Neural progenitor cell (in vitro differentiated cells): ENCODE measurements at regions not wholly inside any gene's neighbourhood (a gene's known extent, or its start where the extent isn't known, plus 50 kb on each side); places are given as distances from the start of the nearest gene placed in this dataset.

Source experiments
- DNase-seq: peaks from one replicate; pipeline ENCODE4 v3.0.0-alpha.2; 2016; ENCODE audit warnings: low spot score
- H2AFZ ChIP-seq: fragments of 200-600 bp; sonication (generic); replicated peaks from 2 replicates; pipeline ENCODE4 v1.6.1; 2016; ENCODE audit warnings: antibody characterized with exemption
- H3F3A ChIP-seq: fragments of 200-600 bp; sonication (generic); 2 replicates; pipeline ENCODE4 v1.6.1; 2016; ENCODE audit warnings: antibody characterized with exemption, low read depth
- H3K27ac ChIP-seq: fragments of 200-600 bp; sonication (generic); 2 replicates; pipeline ENCODE4 v1.5.1; 2016; ENCODE audit warnings: mild to moderate bottlenecking
- H3K27me3 ChIP-seq: fragments of 200-600 bp; sonication (generic); 2 replicates; pipeline ENCODE4 v1.6.1; 2016; ENCODE audit warnings: mild to moderate bottlenecking, moderate library complexity
- H3K36me3 ChIP-seq: fragments of 200-600 bp; sonication (generic); 2 replicates; pipeline ENCODE4 v1.5.1; 2016
- H3K4me1 ChIP-seq: fragments of 200-600 bp; sonication (generic); 2 replicates; pipeline ENCODE4 v1.6.1; 2016; ENCODE audit warnings: mixed run types
- H3K4me2 ChIP-seq: fragments of 200-600 bp; sonication (generic); 2 replicates; pipeline ENCODE4 v1.6.1; 2016
- H3K4me3 ChIP-seq: fragments of 200-600 bp; sonication (generic); 2 replicates; pipeline ENCODE4 v1.5.1; 2016
- H3K79me2 ChIP-seq: fragments of 200-600 bp; sonication (generic); 2 replicates; pipeline ENCODE4 v1.6.1; 2016; ENCODE audit warnings: low read depth
- H3K9ac ChIP-seq: fragments of 200-600 bp; sonication (generic); 2 replicates; pipeline ENCODE4 v1.6.1; 2016
- H3K9me3 ChIP-seq: fragments of 200-600 bp; sonication (generic); 2 replicates; pipeline ENCODE4 v1.5.1; 2016; ENCODE audit warnings: low read depth
- H4K20me1 ChIP-seq: fragments of 200-600 bp; sonication (generic); 2 replicates; pipeline ENCODE4 v1.6.1; 2016; ENCODE audit warnings: low read depth
- H3K27ac Mint-ChIP-seq: 3 replicates; pipeline ENCODE4 v1.8.0; 2021; ENCODE audit warnings: mixed read lengths
- H3K27me3 Mint-ChIP-seq: 2 replicates; pipeline ENCODE4 v1.8.0; 2022; ENCODE audit warnings: low read depth, mild to moderate bottlenecking, inconsistent platforms, moderate library complexity, mixed read lengths; ENCODE audit not compliant: insufficient read depth
- H3K36me3 Mint-ChIP-seq: 3 replicates; pipeline ENCODE4 v1.8.0; 2021; ENCODE audit warnings: mixed read lengths
- H3K4me1 Mint-ChIP-seq: 3 replicates; pipeline ENCODE4 v1.8.0; 2021; ENCODE audit warnings: mixed read lengths
- H3K4me3 Mint-ChIP-seq: 3 replicates; pipeline ENCODE4 v1.8.0; 2021; ENCODE audit warnings: mild to moderate bottlenecking, moderate library complexity, mixed read lengths
- H3K9me3 Mint-ChIP-seq: 3 replicates; pipeline ENCODE4 v1.8.0; 2020; ENCODE audit warnings: mixed read lengths
- EZH2 ChIP-seq: fragments of 200-600 bp; sonication (generic); IDR thresholded peaks from 2 replicates; pipeline ENCODE4 v1.6.1; 2017; ENCODE audit warnings: antibody characterized with exemption, mild to moderate bottlenecking, moderate library complexity
- EZH2phosphoT487 ChIP-seq: fragments of 200-600 bp; sonication (generic); IDR thresholded peaks from 2 replicates; pipeline ENCODE4 v1.6.1; 2017; ENCODE audit warnings: antibody characterized with exemption
- TF ChIP-seq, protein P1 (sequence below): fragments of 200-600 bp; sonication (generic); IDR thresholded peaks from 2 replicates; pipeline ENCODE4 v1.5.1; 2017; ENCODE audit warnings: antibody characterized with exemption, mild to moderate bottlenecking

GRCh38 chr10:30518907-30519306 is 84.9 kb downstream of the MAP3K8 start:
- no peak overlapping the region for H3K27ac Mint-ChIP-seq

More at GRCh38 chr10:30518907-30519306, 84.9 kb downstream of the MAP3K8 start:
- Histone ChIP-seq H3K79me2 (no peaks in the 10 kb centered on the region), H3K27me3 (no peaks in the 10 kb centered on the region), H2AFZ (no peak overlapping the region), H3K9me3 (no peaks in the 10 kb centered on the region), H4K20me1 (no peaks in the 10 kb centered on the region), H3K4me1 (no peaks in the 10 kb centered on the region), H3K9ac (no peak overlapping the region), H3K4me2 (no peak overlapping the region), H3K27ac (no peak overlapping the region), H3K4me3 (no peak overlapping the region), H3F3A (no peaks in the 10 kb centered on the region), H3K36me3 (no peaks in the 10 kb centered on the region)
- no peak for DNase-seq
- H3K36me3 Mint-ChIP-seq = peaks cover 2% of the 10 kb centered on the region
- H3K4me3 Mint-ChIP-seq = no peak overlapping the region
- H3K9me3 Mint-ChIP-seq = peaks cover 23% of the 10 kb centered on the region
- H3K27me3 Mint-ChIP-seq = peaks cover 16% of the 10 kb centered on the region
- TF ChIP-seq EZH2phosphoT487 (no peak), EZH2 (no peak)
- TF ChIP-seq, protein P1, sequence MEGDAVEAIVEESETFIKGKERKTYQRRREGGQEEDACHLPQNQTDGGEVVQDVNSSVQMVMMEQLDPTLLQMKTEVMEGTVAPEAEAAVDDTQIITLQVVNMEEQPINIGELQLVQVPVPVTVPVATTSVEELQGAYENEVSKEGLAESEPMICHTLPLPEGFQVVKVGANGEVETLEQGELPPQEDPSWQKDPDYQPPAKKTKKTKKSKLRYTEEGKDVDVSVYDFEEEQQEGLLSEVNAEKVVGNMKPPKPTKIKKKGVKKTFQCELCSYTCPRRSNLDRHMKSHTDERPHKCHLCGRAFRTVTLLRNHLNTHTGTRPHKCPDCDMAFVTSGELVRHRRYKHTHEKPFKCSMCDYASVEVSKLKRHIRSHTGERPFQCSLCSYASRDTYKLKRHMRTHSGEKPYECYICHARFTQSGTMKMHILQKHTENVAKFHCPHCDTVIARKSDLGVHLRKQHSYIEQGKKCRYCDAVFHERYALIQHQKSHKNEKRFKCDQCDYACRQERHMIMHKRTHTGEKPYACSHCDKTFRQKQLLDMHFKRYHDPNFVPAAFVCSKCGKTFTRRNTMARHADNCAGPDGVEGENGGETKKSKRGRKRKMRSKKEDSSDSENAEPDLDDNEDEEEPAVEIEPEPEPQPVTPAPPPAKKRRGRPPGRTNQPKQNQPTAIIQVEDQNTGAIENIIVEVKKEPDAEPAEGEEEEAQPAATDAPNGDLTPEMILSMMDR = no peak
- H3K4me1 Mint-ChIP-seq = peaks cover 18% of the 10 kb centered on the region
